ENCODE measurements at regions not wholly inside any gene's neighbourhood (a gene's known extent, or its start where the extent isn't known, plus 50 kb on each side); places are given as distances from the start of the nearest gene placed in this dataset.
"Not testable (repeated sequence)": the region's sequence is repeated elsewhere in the genome, so short reads cannot be mapped to it uniquely, and the experiment has no call there.

GRCh38 chrX:106278951-106279350 lies 110.8 kb downstream of the PWWP3B start:
- TF ChIP-seq CTCF (conservative IDR thresholded peaks at IDR 0.05; ENCODE audit: low read depth, low read length), result no peak
- no peak for DNase-seq (ENCODE audit: low read depth)
- H3K4me3 ChIP-seq (ENCODE audit: low read depth, low read length), result no peak overlapping the region

- TF ChIP-seq CTCF (conservative IDR thresholded peaks at IDR 0.05; ENCODE audit: low read depth, low read length), result no peak
- no peak for DNase-seq (ENCODE audit: low read depth)
- no peak overlapping the region for H3K4me3 ChIP-seq (ENCODE audit: low read depth, low read length)
Observed at GRCh38 chrX:106281383-106281782, 113.3 kb downstream of the PWWP3B start.

GRCh38 chrX:106283841-106284240 lies 115.7 kb downstream of the PWWP3B start:
- no peak for TF ChIP-seq CTCF (conservative IDR thresholded peaks at IDR 0.05; ENCODE audit: low read depth, low read length)
- no peak for DNase-seq (ENCODE audit: low read depth)
- H3K4me3 ChIP-seq (ENCODE audit: low read depth, low read length), result no peak overlapping the region

GRCh38 chrX:106284431-106285025 lies 116.4 kb downstream of the PWWP3B start:
- no peak for DNase-seq (ENCODE audit: low read depth)
- no peak for TF ChIP-seq CTCF (conservative IDR thresholded peaks at IDR 0.05; ENCODE audit: low read depth, low read length)
- H3K4me3 ChIP-seq (ENCODE audit: low read depth, low read length), result no peak overlapping the region

DNA sequence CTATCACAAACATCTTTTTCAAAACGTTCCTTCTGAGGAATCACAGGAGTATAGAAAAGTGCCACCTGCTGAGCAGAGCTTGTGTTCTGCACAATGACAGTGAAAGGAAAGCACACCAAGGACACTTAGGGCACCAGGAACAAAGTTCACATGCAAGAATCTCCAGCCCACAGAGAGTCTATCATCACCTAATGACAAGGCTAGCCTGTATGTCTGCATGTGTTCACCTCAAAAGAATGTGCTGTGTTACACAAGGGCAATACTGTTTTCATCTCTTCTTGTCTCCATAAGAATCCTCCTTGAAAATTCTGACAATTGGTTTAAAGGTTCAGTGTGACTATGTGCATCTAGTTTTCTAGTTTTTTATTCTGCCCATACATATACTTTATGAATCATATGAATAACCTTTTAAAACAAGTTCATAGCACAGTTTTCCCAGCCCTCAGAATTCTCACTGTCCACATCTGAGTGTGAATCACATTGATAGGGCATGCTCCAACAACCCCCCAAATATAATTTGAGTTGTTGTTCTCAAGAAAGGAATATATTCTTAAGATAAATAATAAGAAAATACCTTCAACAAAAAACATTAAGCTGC lies 118.0 kb downstream of the PWWP3B start:
- TF ChIP-seq CTCF (conservative IDR thresholded peaks at IDR 0.05; ENCODE audit: low read depth, low read length), result no peak
- DNase-seq (ENCODE audit: low read depth), result peak; percentile 93
- no peak overlapping the region for H3K4me3 ChIP-seq (ENCODE audit: low read depth, low read length)

GRCh38 chrX:106290778-106291177 lies 122.7 kb downstream of the PWWP3B start:
- not testable (repeated sequence) for H3K4me3 ChIP-seq (ENCODE audit: low read depth, low read length); DNase-seq (ENCODE audit: low read depth)

DNA sequence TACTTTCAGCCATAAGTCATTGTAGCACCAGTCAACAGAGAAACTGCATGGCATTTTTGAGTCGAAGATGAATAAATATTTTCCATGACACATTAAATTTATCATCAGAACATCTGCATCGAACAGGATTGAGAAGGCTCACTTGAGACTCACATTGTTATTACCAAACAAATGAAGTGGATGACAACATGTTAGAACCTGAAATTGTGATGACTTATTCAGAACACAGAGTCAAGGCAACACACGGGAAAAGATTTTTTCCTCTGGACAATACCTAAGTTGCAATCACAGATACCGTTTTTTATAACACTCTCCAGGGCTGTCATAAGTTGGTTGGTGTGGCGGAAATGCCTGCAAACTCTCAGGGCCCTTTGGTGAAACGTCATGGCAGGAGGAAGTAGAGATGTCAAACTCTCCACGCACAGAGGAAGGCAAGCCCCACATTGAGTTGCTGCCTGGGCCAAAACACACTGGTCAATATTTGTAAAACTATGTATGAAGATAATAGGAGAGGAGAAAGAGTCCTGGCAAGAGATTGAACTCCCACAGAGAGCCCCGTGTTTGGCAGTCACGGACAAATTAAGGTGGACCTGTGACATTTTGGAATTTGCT lies 123.8 kb downstream of the PWWP3B start:
- DNase-seq (ENCODE audit: low read depth); H3K4me3 ChIP-seq (ENCODE audit: low read depth, low read length): not testable (repeated sequence)

GRCh38 chrX:106300239-106300638 lies 132.1 kb downstream of the PWWP3B start:
- peak; percentile 29 for DNase-seq (ENCODE audit: low read depth)
- no peak overlapping the region for H3K4me3 ChIP-seq (ENCODE audit: low read depth, low read length)

More at GRCh38 chrX:106300239-106300638, 132.1 kb downstream of the PWWP3B start:
- TF ChIP-seq CTCF (conservative IDR thresholded peaks at IDR 0.05; ENCODE audit: low read depth, low read length), result no peak

All from choroid plexus epithelial cell (primary cell).